DND-41 (cell line): ENCODE measurements at regions not wholly inside any gene's neighbourhood (a gene's known extent, or its start where the extent isn't known, plus 50 kb on each side); places are given as distances from the start of the nearest gene placed in this dataset.

Experiments used
- EZH2 ChIP-seq: IDR thresholded peaks from 3 replicates; pipeline ENCODE4 v1.6.1; 2012; ENCODE audit warnings: borderline replicate concordance, low read depth, mild to moderate bottlenecking, moderate library complexity, low read length, inconsistent platforms; ENCODE audit not compliant: severe bottlenecking
- TF ChIP-seq, protein P1 (sequence below): IDR thresholded peaks from 2 replicates; pipeline ENCODE4 v1.5.1; 2012; ENCODE audit warnings: borderline replicate concordance, low read length, moderate library complexity, mild to moderate bottlenecking; ENCODE audit not compliant: poor library complexity, severe bottlenecking; ENCODE audit errors: extremely low read depth

DNA sequence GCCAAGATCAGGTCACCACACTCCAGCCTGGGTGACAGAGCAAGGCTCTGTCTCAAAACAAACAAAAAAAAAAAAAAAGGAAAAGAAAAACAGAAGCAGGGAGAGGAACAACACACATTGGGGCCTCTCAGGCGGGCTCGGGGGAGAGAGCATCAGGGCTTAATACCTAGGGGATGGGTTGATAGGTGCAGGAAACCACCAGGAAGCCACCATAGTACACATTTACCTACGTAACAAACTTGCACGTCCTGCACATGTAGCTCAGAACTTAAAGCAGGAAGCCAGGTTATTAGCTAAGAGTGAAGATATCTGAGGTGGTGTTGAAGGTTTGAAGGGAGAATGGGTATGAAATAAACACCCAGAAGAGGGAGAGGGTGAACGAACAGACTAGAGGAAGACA, 81.0 kb upstream of the PMAIP1 start:
- TF ChIP-seq, protein P1, sequence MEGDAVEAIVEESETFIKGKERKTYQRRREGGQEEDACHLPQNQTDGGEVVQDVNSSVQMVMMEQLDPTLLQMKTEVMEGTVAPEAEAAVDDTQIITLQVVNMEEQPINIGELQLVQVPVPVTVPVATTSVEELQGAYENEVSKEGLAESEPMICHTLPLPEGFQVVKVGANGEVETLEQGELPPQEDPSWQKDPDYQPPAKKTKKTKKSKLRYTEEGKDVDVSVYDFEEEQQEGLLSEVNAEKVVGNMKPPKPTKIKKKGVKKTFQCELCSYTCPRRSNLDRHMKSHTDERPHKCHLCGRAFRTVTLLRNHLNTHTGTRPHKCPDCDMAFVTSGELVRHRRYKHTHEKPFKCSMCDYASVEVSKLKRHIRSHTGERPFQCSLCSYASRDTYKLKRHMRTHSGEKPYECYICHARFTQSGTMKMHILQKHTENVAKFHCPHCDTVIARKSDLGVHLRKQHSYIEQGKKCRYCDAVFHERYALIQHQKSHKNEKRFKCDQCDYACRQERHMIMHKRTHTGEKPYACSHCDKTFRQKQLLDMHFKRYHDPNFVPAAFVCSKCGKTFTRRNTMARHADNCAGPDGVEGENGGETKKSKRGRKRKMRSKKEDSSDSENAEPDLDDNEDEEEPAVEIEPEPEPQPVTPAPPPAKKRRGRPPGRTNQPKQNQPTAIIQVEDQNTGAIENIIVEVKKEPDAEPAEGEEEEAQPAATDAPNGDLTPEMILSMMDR: no peak
- TF ChIP-seq EZH2: no peak
